HG02943 (cell line): ENCODE measurements at regions not wholly inside any gene's neighbourhood (a gene's known extent, or its start where the extent isn't known, plus 50 kb on each side); places are given as distances from the start of the nearest gene placed in this dataset.
"Not testable (repeated sequence)": the region's sequence is repeated elsewhere in the genome, so short reads cannot be mapped to it uniquely, and the experiment has no call there.

Experiments used
- ATAC-seq: cut with Tn5 transposase; IDR thresholded peaks from one replicate; pipeline ENCODE4 v1.9.1; 2021; ENCODE audit warnings: mild to moderate bottlenecking, low read depth, moderate library complexity; ENCODE audit not compliant: unreplicated experiment

GRCh38 chr16:29126057-29126494, 141.2 kb downstream of the LAT start:
- ATAC-seq = no peak

GRCh38 chr16:29124828-29125227, 140.0 kb downstream of the LAT start:
- no peak for ATAC-seq

- ATAC-seq = not testable (repeated sequence)
Observed at GRCh38 chr16:29124162-29124561, 139.3 kb downstream of the LAT start.

DNA sequence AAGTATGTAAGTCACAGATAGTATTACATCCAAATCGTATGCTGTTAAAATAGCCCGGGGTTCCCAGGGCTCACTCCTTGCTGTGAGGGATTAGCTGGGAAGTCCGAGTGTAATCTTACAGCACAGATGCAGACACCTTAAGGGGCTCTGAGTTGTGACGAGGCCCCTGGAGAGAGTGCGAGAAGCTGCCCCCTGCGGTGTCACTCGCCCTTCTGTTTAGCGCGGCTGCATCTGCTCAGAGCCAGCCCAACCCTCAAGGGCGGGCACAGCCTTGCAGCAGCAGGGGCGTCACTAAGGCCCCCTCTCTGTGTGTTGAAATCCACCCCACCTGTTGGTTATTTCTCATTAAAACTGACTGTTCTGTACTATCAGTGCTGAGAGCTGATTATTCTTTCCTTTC, 135.8 kb downstream of the LAT start:
- not testable (repeated sequence) for ATAC-seq

DNA sequence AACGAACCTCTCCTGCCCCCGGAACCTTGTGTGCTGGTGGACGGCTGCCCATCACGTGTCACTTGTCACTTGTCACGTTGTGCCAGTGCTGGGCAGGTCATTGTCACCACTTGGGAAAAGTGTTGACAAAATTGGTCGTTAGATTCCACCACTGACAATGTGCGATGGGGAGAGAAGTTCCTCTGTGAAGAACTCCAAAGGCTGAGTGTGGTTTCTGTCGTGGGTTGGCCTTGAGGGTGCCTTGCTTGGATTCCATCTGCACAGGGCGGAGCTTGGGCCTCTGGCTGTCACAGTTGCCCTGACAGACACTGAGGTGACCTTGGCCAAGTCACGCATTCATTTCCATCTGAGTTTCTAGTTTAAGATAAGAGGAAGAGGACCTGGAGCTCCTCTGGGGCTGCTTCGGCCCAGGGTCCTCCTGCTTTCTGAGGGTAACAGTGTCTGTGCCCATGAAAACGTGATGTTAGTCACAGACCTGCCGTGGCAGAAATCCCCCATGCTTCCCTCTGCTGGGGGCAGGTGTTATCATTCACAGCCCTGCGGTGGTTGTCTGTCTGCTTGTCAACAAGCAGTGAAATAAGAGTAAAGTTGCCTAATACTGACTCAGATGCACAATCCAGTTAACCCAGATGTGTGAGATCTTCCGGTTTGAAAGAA, 133.6 kb downstream of the LAT start:
- not testable (repeated sequence) for ATAC-seq

GRCh38 chr16:29117631-29118030, 132.8 kb downstream of the LAT start:
- no peak for ATAC-seq

DNA sequence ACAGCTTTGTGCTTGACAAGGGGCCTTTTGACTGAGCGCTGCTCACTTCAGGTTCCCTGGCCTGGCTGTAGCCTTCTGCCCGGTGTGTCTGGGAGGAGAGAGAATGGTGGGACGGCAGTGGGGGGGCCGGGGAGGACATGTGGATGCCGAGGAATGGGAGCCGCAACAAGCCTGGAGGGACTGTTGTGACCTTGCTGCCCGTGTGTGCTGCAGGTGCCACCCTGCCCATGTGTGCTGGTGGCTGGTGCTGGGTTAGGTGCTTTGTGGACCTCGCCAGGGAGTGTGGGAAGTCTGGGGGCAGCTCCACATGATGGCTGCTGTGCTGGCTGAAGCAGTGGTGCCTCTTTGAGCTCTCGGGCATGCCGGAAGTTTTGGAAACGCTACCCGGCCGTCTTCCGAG, 132.1 kb downstream of the LAT start:
- no peak for ATAC-seq

DNA sequence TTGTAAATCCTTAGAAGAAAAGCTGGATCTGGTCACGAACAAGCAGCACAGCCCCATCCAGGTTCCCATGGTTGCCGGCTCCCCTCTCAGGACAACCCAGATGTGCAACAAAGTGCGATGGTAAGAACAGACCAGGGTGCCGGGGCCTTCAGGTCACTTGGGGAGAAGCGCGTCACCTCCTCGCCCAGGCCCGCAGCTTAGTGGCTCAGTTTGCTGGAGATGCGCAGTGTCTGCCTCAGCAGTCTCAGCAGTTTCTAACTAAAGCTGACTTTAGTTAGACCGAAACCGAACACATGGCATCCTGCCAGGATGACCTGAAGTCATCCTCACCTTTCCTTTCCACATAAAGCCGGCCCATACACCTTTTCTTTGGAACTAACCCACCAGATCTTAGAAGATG, 131.4 kb downstream of the LAT start:
- ATAC-seq = not testable (repeated sequence)

DNA sequence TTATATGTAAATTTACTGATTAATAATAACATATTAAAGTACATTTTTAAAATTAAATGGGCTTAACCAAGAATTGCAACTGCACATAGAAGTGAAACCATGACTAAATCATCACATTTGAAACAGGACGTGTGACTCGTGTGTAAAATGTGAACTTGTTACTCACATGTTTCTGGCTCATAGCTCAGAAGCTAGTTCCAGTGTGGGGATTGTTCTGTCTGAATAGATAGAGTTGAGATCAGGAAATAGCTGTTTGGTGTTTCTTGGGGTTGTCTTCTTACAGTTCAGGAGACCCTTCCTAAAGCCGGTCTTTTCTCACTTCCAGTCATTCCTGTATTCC, 130.9 kb downstream of the LAT start:
- ATAC-seq = not testable (repeated sequence)

DNA sequence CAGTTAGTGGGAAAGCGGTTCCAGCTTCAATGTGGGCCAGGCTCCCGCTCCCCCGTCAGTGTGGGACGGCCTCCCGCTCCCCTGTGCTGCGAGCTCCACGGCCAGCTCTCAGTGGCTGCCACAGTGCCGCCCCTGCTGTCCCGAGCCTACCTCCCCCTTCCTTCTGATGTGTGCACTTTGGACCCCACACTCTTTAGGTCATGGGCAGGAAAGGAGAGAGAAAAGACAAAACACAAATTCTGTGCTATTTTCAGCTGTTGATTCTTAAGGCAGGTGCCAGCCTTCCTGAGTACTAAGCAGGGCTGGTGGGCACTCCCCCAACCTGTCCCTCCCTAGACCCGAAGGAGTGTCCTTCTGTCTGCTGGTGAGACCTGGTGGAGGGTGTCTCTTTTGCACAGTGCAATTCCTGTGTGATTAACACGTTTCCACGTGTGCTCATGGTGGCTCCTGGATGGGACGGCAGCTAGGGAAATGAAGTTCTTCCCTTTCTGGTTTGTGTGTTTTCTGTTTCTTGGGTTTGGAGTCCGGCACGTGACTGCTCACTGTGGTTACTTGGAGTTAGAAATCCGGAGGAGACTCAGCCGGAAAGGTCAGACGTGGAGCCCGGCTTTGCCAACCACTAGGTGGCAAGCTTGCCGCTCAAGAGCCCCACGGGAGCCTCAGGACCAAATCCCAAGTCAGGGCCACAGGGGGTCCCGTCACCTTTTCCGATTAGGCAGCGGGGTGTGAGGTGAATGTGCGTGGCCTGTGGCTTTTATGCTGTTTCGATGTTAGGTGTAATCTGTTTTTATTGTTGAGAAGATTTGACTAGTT, 130.3 kb downstream of the LAT start:
- not testable (repeated sequence) for ATAC-seq

DNA sequence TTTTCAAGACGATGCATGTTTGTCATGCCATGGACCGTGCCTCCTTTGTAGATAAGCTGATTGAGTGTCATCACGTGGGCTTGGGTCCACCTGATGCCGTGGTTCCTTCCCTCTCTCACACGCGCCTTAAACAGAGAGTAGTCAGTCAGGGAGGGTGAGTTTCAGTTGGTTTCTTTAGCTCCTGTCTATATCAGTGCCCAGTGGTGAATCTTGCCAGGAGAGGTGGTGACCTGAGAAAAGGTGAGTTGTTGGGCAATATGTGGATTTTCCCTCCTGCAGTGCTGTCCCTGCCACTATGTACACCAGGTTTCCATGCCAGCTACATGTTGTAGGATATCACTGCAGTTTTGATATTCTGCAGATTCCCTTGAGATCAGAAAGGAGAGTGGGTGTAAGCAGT, 129.7 kb downstream of the LAT start:
- no peak for ATAC-seq

- not testable (repeated sequence) for ATAC-seq
Observed at GRCh38 chr16:29113446-29113845, 128.6 kb downstream of the LAT start.

GRCh38 chr16:29112755-29113347, 128.0 kb downstream of the LAT start:
- no peak for ATAC-seq

DNA sequence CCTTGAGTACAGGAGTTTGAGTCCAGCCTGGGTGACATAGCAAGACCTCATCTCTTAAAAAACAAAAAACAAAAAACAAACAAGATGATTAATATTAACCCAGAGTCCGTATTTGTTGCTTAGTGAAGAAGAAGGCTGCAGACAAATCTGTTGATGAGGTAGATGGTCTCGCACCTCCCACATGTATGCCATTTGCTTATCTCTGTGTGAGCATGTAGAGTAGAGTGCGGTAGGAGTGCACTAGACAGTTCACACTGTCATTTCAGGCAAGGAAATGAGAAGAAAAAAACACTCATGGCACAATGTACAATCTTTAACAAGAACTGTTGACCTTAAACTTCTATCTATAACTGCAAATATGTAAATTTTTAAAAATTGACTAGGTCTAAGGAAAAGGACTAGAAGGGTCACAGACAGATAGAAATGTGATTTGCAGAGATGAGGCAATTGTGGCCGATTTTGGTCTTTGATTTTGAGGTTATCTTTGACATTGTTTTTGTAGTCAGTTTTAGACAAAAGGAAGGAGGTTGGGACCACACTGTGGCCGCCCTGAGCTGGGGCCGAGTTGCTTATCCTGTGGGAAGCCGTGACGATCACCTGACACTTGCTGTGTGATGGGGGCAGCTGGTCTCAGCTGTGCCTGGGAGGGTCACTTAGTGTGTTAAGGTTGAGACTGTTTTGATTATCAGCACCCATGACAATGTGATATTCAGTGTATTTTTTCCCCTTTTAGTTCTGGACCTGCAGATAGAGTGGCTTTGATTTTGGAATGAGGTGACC, 127.2 kb downstream of the LAT start:
- ATAC-seq = not testable (repeated sequence)

DNA sequence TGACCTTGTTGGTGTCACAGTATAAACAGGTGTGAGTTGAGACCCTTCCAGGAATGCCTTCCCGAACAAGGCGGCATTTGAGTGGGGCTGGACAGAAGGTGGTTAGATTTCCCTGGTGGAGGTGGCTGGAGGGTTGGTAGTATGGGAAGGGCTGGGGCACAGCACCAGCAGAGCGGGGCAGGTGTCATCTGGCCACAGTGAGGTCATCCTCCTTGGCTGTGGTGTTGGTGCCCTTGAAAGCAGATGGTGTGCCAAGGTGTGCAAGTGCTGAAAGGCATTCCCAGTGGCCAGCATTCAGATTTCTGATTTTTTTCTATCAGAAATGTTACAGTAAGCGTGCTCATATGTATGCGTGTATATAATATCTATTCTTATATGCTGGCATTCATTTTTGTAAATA, 126.6 kb downstream of the LAT start:
- ATAC-seq = no peak

DNA sequence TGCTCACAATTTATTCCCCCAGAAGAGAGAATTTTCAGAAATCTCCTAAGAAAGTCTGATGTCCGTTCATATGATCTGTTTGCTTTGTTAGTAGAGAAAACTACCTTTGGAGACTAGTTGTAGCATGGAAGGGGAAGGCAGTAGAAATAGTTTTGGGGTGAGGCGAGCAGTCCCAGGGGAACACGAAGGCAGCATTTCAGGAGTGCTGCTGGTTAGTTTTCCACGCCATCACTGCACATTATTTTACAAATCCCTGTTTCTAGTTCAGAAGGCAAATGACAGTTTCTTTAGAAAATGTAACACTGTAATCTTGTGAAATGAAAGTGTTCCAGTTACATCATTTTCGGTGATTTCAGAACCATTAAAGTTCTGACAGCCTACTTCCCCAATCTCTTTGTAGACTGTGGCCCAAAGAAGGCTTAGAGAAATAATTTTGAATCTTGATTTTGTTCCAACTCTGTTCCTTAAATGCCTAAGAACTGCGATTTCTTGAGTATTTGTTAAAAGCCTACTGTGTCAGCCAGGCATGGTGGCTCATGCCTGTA, 123.8 kb downstream of the LAT start:
- not testable (repeated sequence) for ATAC-seq

- no peak for ATAC-seq
Observed at GRCh38 chr16:29107299-29107698, 122.4 kb downstream of the LAT start.

GRCh38 chr16:29106259-29106908, 121.5 kb downstream of the LAT start:
- ATAC-seq = not testable (repeated sequence)

GRCh38 chr16:29104600-29104999, 119.7 kb downstream of the LAT start:
- ATAC-seq = not testable (repeated sequence)

GRCh38 chr16:29097965-29098364, 113.1 kb downstream of the LAT start:
- ATAC-seq = not testable (repeated sequence)
